ENCODE measurements at regions not wholly inside any gene's neighbourhood (a gene's known extent, or its start where the extent isn't known, plus 50 kb on each side); places are given as distances from the start of the nearest gene placed in this dataset.

GRCh38 chr15:70439304-70439877 lies 324.0 kb downstream of the UACA start (continued):
- peak; percentile 80 for TF ChIP-seq HINFP (tag; conservative IDR thresholded peaks at IDR 0.05; ENCODE audit: low read depth)
- TF ChIP-seq TBP (optimal IDR thresholded peaks at IDR 0.05; ENCODE audit: low read depth, low read length), result peak; percentile 40
- TF ChIP-seq ZNF592 (IDR thresholded peaks at IDR 0.05), result peak; percentile 94
- TF ChIP-seq ARID1B (IDR thresholded peaks at IDR 0.05), result peak; percentile 73
- TF ChIP-seq SP1 (CRISPR knock-in tag; IDR thresholded peaks at IDR 0.05), result no peak
- TF ChIP-seq ATF7 (IDR thresholded peaks at IDR 0.05), result peak; percentile 54
- peak; percentile 88 for TF ChIP-seq CREB3 (tag; conservative IDR thresholded peaks at IDR 0.05; ENCODE audit: low read depth)
- peak; percentile 18; the same call in 1 of the 2 replicates for TF ChIP-seq RBFOX2 (IDR thresholded peaks at IDR 0.05; ENCODE audit: low read depth, low read length)
- no peak for TF ChIP-seq SAFB (IDR thresholded peaks at IDR 0.05; ENCODE audit: borderline replicate concordance, low read depth, low read length)
- peak; percentile 86 for TF ChIP-seq MYC (IDR thresholded peaks at IDR 0.05; ENCODE audit: low read depth, low read length)
- TF ChIP-seq MYC (CRISPR knock-in tag; IDR thresholded peaks at IDR 0.05; ENCODE audit: borderline replicate concordance, low read depth), result no peak
